CD8-positive, alpha-beta memory T cell (primary cell): ENCODE measurements at regions not wholly inside any gene's neighbourhood (a gene's known extent, or its start where the extent isn't known, plus 50 kb on each side); places are given as distances from the start of the nearest gene placed in this dataset.

Source experiments
- CTCF ChIA-PET: fragments of 350-600 bp; sonication (Branson Sonifier 250); formaldehyde crosslinking; loops from one replicate; lab custom pipeline; 2021; ENCODE audit warnings: antibody characterized with exemption; lab: Charles Lee
- POLR2A ChIA-PET: fragments of 350-600 bp; sonication (Branson Sonifier 250); formaldehyde crosslinking; loops from one replicate; lab custom pipeline; 2021; ENCODE audit warnings: antibody characterized with exemption; lab: Charles Lee
- DNase-seq, 5 donors: peaks; one replicate each; pipeline versions ENCODE4 v3.0.0 to v3.0.0-alpha.2; 2020 to 2022; ENCODE audit warnings: mixed read lengths in 1 of 5
- H3K27ac ChIP-seq: one replicate; pipeline ENCODE4 v1.7.0; 2013; ENCODE audit warnings: low read depth, mild to moderate bottlenecking, low read length, moderate library complexity
- H3K27me3 ChIP-seq: 2 replicates; pipeline ENCODE4 v1.7.0; 2013; ENCODE audit warnings: low read length, mild to moderate bottlenecking; ENCODE audit not compliant: insufficient read depth, poor library complexity, severe bottlenecking
- H3K36me3 ChIP-seq: 2 replicates; pipeline ENCODE4 v1.7.0; 2013; ENCODE audit warnings: mild to moderate bottlenecking, low read length, moderate library complexity; ENCODE audit not compliant: insufficient read depth
- H3K4me1 ChIP-seq: 2 replicates; pipeline ENCODE4 v1.7.0; 2013; ENCODE audit warnings: mild to moderate bottlenecking, low read length, moderate library complexity; ENCODE audit not compliant: insufficient read depth
- H3K4me3 ChIP-seq: 2 replicates; pipeline ENCODE4 v1.7.0; 2013; ENCODE audit warnings: mild to moderate bottlenecking, low read length
- H3K9me3 ChIP-seq: 2 replicates; pipeline ENCODE4 v1.7.0; 2013; ENCODE audit warnings: mild to moderate bottlenecking, low read length
- H3K27ac Mint-ChIP-seq, 8 donors: one replicate each; pipeline ENCODE4 v1.8.0; 2020 to 2021; ENCODE audit warnings: mixed read lengths in 8 of 8, mild to moderate bottlenecking in 6 of 8, inconsistent platforms in 3 of 8, moderate library complexity in 3 of 8
- H3K27me3 Mint-ChIP-seq, 2 donors: one replicate each; pipeline ENCODE4 v1.8.0; 2020 to 2021; ENCODE audit warnings: mixed read lengths in 2 of 2, mild to moderate bottlenecking in 1 of 2, moderate library complexity in 1 of 2
- H3K36me3 Mint-ChIP-seq, 3 donors: one replicate each; pipeline ENCODE4 v1.8.0; 2020 to 2021; ENCODE audit warnings: mixed read lengths in 3 of 3, inconsistent platforms in 1 of 3, mild to moderate bottlenecking in 1 of 3
- H3K4me1 Mint-ChIP-seq, 3 donors: one replicate each; pipeline ENCODE4 v1.8.0; 2020 to 2021; ENCODE audit warnings: mixed read lengths in 3 of 3, inconsistent platforms in 1 of 3, mild to moderate bottlenecking in 1 of 3
- H3K4me3 Mint-ChIP-seq, 7 donors: one replicate each; pipeline ENCODE4 v1.8.0; 2020 to 2021; ENCODE audit warnings: mixed read lengths in 7 of 7, mild to moderate bottlenecking in 6 of 7, moderate library complexity in 4 of 7, inconsistent platforms in 2 of 7
- H3K9me3 Mint-ChIP-seq, 5 donors: one replicate each; pipeline ENCODE4 v1.8.0; 2020 to 2022; ENCODE audit warnings: mixed read lengths in 5 of 5, mild to moderate bottlenecking in 3 of 5, moderate library complexity in 2 of 5, inconsistent platforms in 1 of 5

DNA sequence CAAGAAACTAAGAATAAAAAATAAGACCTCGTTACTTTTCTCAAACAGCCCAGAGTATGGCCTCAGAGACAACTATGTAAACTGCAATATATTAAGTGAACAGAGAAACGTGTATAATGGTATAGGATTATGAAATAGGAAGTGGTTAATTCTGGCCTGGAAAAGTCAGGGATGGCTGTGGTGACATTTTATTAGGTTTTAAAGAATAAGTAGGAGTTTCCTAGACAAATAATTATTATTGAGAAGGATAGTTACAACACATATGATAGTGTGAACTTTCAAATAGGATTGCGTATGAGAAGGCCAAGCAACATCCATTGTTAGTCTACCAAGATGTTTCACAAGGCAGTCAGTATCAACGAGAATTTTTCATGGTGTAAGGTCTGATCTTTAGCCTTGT, 244.1 kb downstream of the LPIN1 start:
- Histone ChIP-seq H3K36me3 (no peaks in the 10 kb centered on the region), H3K27ac (no peak overlapping the region), H3K4me1 (no peaks in the 10 kb centered on the region), H3K4me3 (no peak overlapping the region), H3K27me3 (no peaks in the 10 kb centered on the region), H3K9me3 (no peaks in the 10 kb centered on the region)
- Mint-ChIP-seq H3K4me1 (no peaks in the 10 kb centered on the region), H3K27ac (peak overlapping the region in 1 of 8 donors; percentile 15), H3K4me3 (no peak overlapping the region), H3K36me3 (peaks cover 0 to 11% (median 1%) of the 10 kb centered on the region in 3 donors), H3K27me3 (peaks cover 31 to 54% of the 10 kb centered on the region in 2 donors), H3K9me3 (peaks cover 7 to 17% (median 16%) of the 10 kb centered on the region in 5 donors)
- DNase-seq = no peak
- ChIA-PET POLR2A (no interaction called here), CTCF (no interaction called here)

DNA sequence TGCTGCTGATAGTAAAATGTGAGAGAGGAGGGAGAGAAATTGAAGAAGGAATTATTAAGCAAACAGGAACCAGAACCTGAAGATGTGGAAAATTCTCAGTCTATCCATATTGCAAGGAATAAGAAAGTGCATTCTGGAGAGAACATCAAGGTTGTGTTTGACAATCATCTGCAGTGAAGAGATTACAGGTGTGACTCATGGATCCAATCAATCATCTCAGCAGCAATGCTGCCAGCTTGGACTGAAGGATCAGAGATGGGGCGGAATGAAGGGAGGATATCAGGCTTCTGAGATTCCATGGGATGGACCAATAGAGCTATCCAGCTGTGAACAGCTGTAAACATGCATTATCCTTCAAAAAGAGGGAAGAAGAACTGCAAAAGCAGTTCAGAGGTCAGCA, 247.3 kb downstream of the LPIN1 start:
- H3K27ac Mint-ChIP-seq = no peak overlapping the region
- Histone ChIP-seq H3K36me3 (no peaks in the 10 kb centered on the region), H3K27ac (no peak overlapping the region), H3K27me3 (no peaks in the 10 kb centered on the region), H3K4me1 (no peaks in the 10 kb centered on the region), H3K4me3 (no peak overlapping the region), H3K9me3 (no peaks in the 10 kb centered on the region)
- POLR2A ChIA-PET = no interaction called here
- peaks cover 7 to 18% (median 17%) of the 10 kb centered on the region in 5 donors for H3K9me3 Mint-ChIP-seq
- no peak for DNase-seq
- no peak overlapping the region for H3K4me3 Mint-ChIP-seq
- CTCF ChIA-PET = no interaction called here
- H3K27me3 Mint-ChIP-seq = peaks cover 28 to 52% of the 10 kb centered on the region in 2 donors
- H3K36me3 Mint-ChIP-seq = peaks cover 0 to 11% (median 1%) of the 10 kb centered on the region in 3 donors
- H3K4me1 Mint-ChIP-seq = peaks cover 0 to 10% (median 5%) of the 10 kb centered on the region in 3 donors

DNA sequence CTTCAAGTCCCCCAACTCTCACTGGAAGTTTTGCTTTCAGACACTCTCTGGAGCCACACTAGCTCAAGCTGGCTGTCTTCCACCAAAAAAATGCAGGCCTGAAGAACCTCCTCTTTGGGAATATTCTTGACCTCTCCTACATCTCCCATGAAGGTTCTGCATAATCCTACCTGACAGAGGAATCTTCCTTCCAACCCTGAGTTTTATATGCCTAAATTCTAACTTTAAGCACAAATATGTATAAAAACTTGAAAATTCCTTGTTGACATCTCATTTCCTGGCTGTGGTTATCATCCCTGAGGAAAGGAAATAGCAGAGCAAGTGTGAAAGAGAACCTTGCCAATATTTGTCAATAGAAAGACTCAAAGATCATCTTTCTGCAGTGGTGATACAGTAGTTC, 249.0 kb downstream of the LPIN1 start:
- no peak overlapping the region for H3K4me3 Mint-ChIP-seq
- peaks cover 0 to 10% (median 5%) of the 10 kb centered on the region in 3 donors for H3K4me1 Mint-ChIP-seq
- no peaks in the 10 kb centered on the region for H3K4me1 ChIP-seq
- H3K36me3 ChIP-seq = no peaks in the 10 kb centered on the region
- CTCF ChIA-PET = no interaction called here
- H3K9me3 Mint-ChIP-seq = peaks cover 7 to 18% (median 17%) of the 10 kb centered on the region in 5 donors
- POLR2A ChIA-PET = no interaction called here
- no peak overlapping the region for H3K27ac ChIP-seq
- no peak for DNase-seq
- H3K9me3 ChIP-seq = no peaks in the 10 kb centered on the region
- H3K27me3 Mint-ChIP-seq = peaks cover 36 to 64% of the 10 kb centered on the region in 2 donors
- no peaks in the 10 kb centered on the region for H3K27me3 ChIP-seq
- no peak overlapping the region for H3K27ac Mint-ChIP-seq
- no peak overlapping the region for H3K4me3 ChIP-seq
- peaks cover 0 to 11% (median 1%) of the 10 kb centered on the region in 3 donors for H3K36me3 Mint-ChIP-seq

DNA sequence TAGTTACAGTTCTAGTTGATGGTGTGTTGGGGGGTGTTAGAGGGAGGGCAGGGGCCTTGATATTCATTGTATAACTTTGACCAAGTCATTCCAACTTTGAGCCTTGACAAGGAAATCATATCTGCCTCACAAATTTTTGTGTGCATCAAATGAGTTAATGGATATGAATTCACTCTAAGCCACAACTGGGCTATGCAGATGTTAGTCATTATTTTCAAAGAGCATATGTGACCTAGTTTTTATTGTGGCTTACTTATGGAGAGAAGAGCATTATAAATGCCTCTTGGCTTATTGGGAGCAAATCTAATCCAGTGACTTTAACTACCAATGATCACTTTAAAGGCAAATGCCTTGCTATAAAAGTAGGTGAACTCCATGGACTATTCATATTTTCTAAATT, 250.2 kb downstream of the LPIN1 start:
- H3K9me3 Mint-ChIP-seq = peaks cover 7 to 18% (median 17%) of the 10 kb centered on the region in 5 donors
- ChIA-PET POLR2A (no interaction called here), CTCF (no interaction called here)
- no peak overlapping the region for H3K4me3 Mint-ChIP-seq
- Histone ChIP-seq H3K27me3 (peaks cover 7% of the 10 kb centered on the region), H3K9me3 (no peaks in the 10 kb centered on the region), H3K4me1 (no peaks in the 10 kb centered on the region), H3K36me3 (no peaks in the 10 kb centered on the region), H3K27ac (no peak overlapping the region), H3K4me3 (no peak overlapping the region)
- DNase-seq = no peak
- H3K4me1 Mint-ChIP-seq = peaks cover 0 to 10% (median 5%) of the 10 kb centered on the region in 3 donors
- H3K27ac Mint-ChIP-seq = no peak overlapping the region
- peaks cover 0 to 11% (median 1%) of the 10 kb centered on the region in 3 donors for H3K36me3 Mint-ChIP-seq
- H3K27me3 Mint-ChIP-seq = peaks cover 47 to 71% of the 10 kb centered on the region in 2 donors

DNA sequence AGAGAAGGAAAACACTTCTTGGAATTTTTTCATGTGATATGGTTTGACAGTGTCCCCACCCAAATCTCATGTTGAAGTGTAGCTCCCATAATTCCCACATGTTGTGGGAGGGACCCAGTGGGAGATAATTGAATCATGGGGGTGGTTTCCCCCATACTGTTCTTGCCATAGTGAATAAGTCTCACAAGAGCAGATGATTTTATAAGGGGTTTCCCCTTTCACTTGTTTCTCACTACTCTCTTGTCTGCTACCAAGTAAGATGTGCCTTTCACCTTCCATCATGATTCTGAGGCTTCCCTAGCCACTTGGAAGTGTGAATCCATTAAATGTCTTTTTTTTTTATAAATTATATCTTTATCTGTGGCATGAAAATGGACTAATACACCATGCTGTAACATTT, 250.7 kb downstream of the LPIN1 start:
- H3K4me3 Mint-ChIP-seq = no peak overlapping the region
- no peak for DNase-seq
- Histone ChIP-seq H3K4me3 (no peak overlapping the region), H3K27me3 (peaks cover 7% of the 10 kb centered on the region), H3K27ac (no peak overlapping the region), H3K36me3 (no peaks in the 10 kb centered on the region), H3K9me3 (no peaks in the 10 kb centered on the region), H3K4me1 (no peaks in the 10 kb centered on the region)
- H3K27ac Mint-ChIP-seq = no peak overlapping the region
- H3K27me3 Mint-ChIP-seq = peaks cover 48 to 71% of the 10 kb centered on the region in 2 donors
- peaks cover 7 to 18% (median 17%) of the 10 kb centered on the region in 5 donors for H3K9me3 Mint-ChIP-seq
- POLR2A ChIA-PET = no interaction called here
- peaks cover 0 to 11% (median 1%) of the 10 kb centered on the region in 3 donors for H3K36me3 Mint-ChIP-seq
- CTCF ChIA-PET = no interaction called here
- H3K4me1 Mint-ChIP-seq = peaks cover 0 to 14% (median 5%) of the 10 kb centered on the region in 3 donors

DNA sequence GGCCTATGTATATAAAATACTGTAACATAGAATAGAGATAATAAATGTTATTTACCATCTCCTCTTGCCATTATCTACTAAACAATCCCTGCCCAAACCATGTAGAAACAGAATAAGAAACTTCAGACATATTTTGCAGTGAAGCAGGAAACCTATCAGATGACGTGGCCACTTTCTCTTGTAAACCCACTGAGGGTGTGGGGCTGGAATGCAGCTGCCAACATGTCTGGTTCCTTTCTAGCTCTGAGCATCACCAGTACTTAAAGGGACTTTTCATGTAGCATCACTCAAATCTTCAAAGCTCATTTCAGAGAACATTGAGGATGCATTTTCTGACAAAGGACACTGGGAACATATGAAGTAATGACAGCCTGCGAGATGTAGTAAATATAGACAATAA, 251.8 kb downstream of the LPIN1 start:
- H3K4me1 ChIP-seq = no peaks in the 10 kb centered on the region
- Mint-ChIP-seq H3K27ac (peak overlapping the region in 1 of 8 donors; percentile 36), H3K9me3 (peaks cover 10 to 20% (median 17%) of the 10 kb centered on the region in 5 donors), H3K27me3 (peaks cover 53 to 73% of the 10 kb centered on the region in 2 donors), H3K4me1 (peaks cover 0 to 17% (median 5%) of the 10 kb centered on the region in 3 donors), H3K36me3 (peaks cover 0 to 11% (median 0%) of the 10 kb centered on the region in 3 donors), H3K4me3 (no peak overlapping the region)
- no peaks in the 10 kb centered on the region for H3K36me3 ChIP-seq
- H3K27ac ChIP-seq = no peak overlapping the region
- peaks cover 16% of the 10 kb centered on the region for H3K27me3 ChIP-seq
- H3K4me3 ChIP-seq = no peak overlapping the region
- no peaks in the 10 kb centered on the region for H3K9me3 ChIP-seq
- DNase-seq = no peak
- CTCF ChIA-PET = no interaction called here
- POLR2A ChIA-PET = no interaction called here

DNA sequence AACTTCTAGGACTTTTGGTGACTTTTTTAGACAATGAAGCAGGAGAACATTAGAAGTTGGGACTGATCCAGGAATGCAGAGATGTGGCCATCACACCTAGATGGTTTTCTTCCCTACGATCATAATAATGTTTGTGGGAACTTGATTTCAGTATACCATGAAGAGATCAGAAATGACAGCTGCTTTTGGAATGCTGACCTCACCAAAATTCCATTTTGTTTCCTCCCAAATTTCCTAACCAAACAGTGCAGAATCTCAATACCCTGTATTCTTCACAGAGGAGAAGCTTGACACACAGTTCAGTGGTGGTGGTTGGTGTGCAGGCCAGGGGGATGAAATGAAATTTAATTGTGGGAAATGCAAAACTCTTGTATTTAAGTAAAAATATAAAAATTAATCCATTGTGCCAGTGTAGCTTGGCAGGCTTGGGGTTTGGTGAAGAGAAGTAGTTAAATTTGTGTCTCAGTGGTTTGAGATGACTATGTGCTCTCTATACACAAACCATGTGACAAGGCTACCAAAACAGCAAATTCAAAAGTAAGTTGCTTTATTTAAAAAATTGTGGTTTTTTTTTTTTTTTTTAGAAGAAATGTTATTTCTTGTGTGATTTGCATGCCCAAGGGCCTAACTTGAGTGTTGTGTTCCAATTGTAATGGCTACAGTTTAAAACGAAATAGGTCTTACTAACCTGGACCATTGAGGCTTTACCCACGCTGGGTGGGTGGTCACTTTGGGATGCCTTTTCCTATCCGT, 252.4 kb downstream of the LPIN1 start:
- Histone ChIP-seq H3K4me3 (no peak overlapping the region), H3K27me3 (peaks cover 19% of the 10 kb centered on the region), H3K27ac (no peak overlapping the region), H3K9me3 (no peaks in the 10 kb centered on the region), H3K4me1 (no peaks in the 10 kb centered on the region), H3K36me3 (no peaks in the 10 kb centered on the region)
- Mint-ChIP-seq H3K9me3 (peaks cover 10 to 16% (median 15%) of the 10 kb centered on the region in 5 donors), H3K4me3 (no peak overlapping the region), H3K4me1 (peaks cover 0 to 17% (median 5%) of the 10 kb centered on the region in 3 donors), H3K27ac (peak overlapping the region in 1 of 8 donors; percentile 36), H3K27me3 (peaks cover 57 to 70% of the 10 kb centered on the region in 2 donors), H3K36me3 (peaks cover 0 to 8% (median 0%) of the 10 kb centered on the region in 3 donors)
- no peak for DNase-seq
- ChIA-PET CTCF (no interaction called here), POLR2A (no interaction called here)

DNA sequence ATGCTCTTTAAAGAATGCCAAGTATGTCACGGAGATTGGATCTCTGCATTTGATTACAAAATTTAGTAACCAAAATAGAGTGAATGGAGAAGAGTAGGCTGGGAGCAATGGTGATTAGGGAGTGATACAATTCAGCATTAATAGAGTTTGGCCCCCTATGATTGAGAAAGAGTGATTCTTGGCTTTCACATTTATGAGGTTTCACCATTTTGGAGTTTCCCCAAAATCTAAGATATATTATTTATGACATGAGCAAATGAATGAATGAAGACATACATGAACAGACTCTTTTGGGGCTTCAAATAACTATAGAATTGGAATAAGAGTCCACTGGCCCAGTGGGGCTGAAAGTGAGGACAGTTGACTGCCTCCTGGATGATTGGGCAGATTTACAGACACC, 255.2 kb downstream of the LPIN1 start:
- Histone ChIP-seq H3K9me3 (no peaks in the 10 kb centered on the region), H3K4me1 (peaks cover 17% of the 10 kb centered on the region), H3K27me3 (peaks cover 19% of the 10 kb centered on the region), H3K27ac (no peak overlapping the region), H3K4me3 (no peak overlapping the region), H3K36me3 (no peaks in the 10 kb centered on the region)
- Mint-ChIP-seq H3K27me3 (peaks cover 60 to 71% of the 10 kb centered on the region in 2 donors), H3K36me3 (no peaks in the 10 kb centered on the region), H3K9me3 (peaks cover 0 to 3% (median 3%) of the 10 kb centered on the region in 5 donors), H3K4me1 (peaks cover 20 to 40% (median 24%) of the 10 kb centered on the region in 3 donors), H3K4me3 (no peak overlapping the region), H3K27ac (no peak overlapping the region)
- DNase-seq = no peak
- POLR2A ChIA-PET = no interaction called here
- CTCF ChIA-PET = no interaction called here
